Neural progenitor cell (in vitro differentiated cells): ENCODE measurements at regions not wholly inside any gene's neighbourhood (a gene's known extent, or its start where the extent isn't known, plus 50 kb on each side); places are given as distances from the start of the nearest gene placed in this dataset.

Experiments
- DNase-seq: peaks from one replicate; pipeline ENCODE4 v3.0.0-alpha.2; 2016; ENCODE audit warnings: low spot score
- H2AFZ ChIP-seq: fragments of 200-600 bp; sonication (generic); replicated peaks from 2 replicates; pipeline ENCODE4 v1.6.1; 2016; ENCODE audit warnings: antibody characterized with exemption
- H3F3A ChIP-seq: fragments of 200-600 bp; sonication (generic); 2 replicates; pipeline ENCODE4 v1.6.1; 2016; ENCODE audit warnings: antibody characterized with exemption, low read depth
- H3K27ac ChIP-seq: fragments of 200-600 bp; sonication (generic); 2 replicates; pipeline ENCODE4 v1.5.1; 2016; ENCODE audit warnings: mild to moderate bottlenecking
- H3K27me3 ChIP-seq: fragments of 200-600 bp; sonication (generic); 2 replicates; pipeline ENCODE4 v1.6.1; 2016; ENCODE audit warnings: mild to moderate bottlenecking, moderate library complexity
- H3K36me3 ChIP-seq: fragments of 200-600 bp; sonication (generic); 2 replicates; pipeline ENCODE4 v1.5.1; 2016
- H3K4me1 ChIP-seq: fragments of 200-600 bp; sonication (generic); 2 replicates; pipeline ENCODE4 v1.6.1; 2016; ENCODE audit warnings: mixed run types
- H3K4me2 ChIP-seq: fragments of 200-600 bp; sonication (generic); 2 replicates; pipeline ENCODE4 v1.6.1; 2016
- H3K4me3 ChIP-seq: fragments of 200-600 bp; sonication (generic); 2 replicates; pipeline ENCODE4 v1.5.1; 2016
- H3K79me2 ChIP-seq: fragments of 200-600 bp; sonication (generic); 2 replicates; pipeline ENCODE4 v1.6.1; 2016; ENCODE audit warnings: low read depth
- H3K9ac ChIP-seq: fragments of 200-600 bp; sonication (generic); 2 replicates; pipeline ENCODE4 v1.6.1; 2016
- H3K9me3 ChIP-seq: fragments of 200-600 bp; sonication (generic); 2 replicates; pipeline ENCODE4 v1.5.1; 2016; ENCODE audit warnings: low read depth
- H4K20me1 ChIP-seq: fragments of 200-600 bp; sonication (generic); 2 replicates; pipeline ENCODE4 v1.6.1; 2016; ENCODE audit warnings: low read depth
- H3K27ac Mint-ChIP-seq: 3 replicates; pipeline ENCODE4 v1.8.0; 2021; ENCODE audit warnings: mixed read lengths
- H3K27me3 Mint-ChIP-seq: 2 replicates; pipeline ENCODE4 v1.8.0; 2022; ENCODE audit warnings: low read depth, mild to moderate bottlenecking, inconsistent platforms, moderate library complexity, mixed read lengths; ENCODE audit not compliant: insufficient read depth
- H3K36me3 Mint-ChIP-seq: 3 replicates; pipeline ENCODE4 v1.8.0; 2021; ENCODE audit warnings: mixed read lengths
- H3K4me1 Mint-ChIP-seq: 3 replicates; pipeline ENCODE4 v1.8.0; 2021; ENCODE audit warnings: mixed read lengths
- H3K4me3 Mint-ChIP-seq: 3 replicates; pipeline ENCODE4 v1.8.0; 2021; ENCODE audit warnings: mild to moderate bottlenecking, moderate library complexity, mixed read lengths
- H3K9me3 Mint-ChIP-seq: 3 replicates; pipeline ENCODE4 v1.8.0; 2020; ENCODE audit warnings: mixed read lengths
- CTCF ChIP-seq: fragments of 200-600 bp; sonication (generic); IDR thresholded peaks from 2 replicates; pipeline ENCODE4 v1.5.1; 2017; ENCODE audit warnings: antibody characterized with exemption, mild to moderate bottlenecking
- EZH2 ChIP-seq: fragments of 200-600 bp; sonication (generic); IDR thresholded peaks from 2 replicates; pipeline ENCODE4 v1.6.1; 2017; ENCODE audit warnings: antibody characterized with exemption, mild to moderate bottlenecking, moderate library complexity
- EZH2phosphoT487 ChIP-seq: fragments of 200-600 bp; sonication (generic); IDR thresholded peaks from 2 replicates; pipeline ENCODE4 v1.6.1; 2017; ENCODE audit warnings: antibody characterized with exemption

- TF ChIP-seq CTCF (no peak), EZH2 (no peak), EZH2phosphoT487 (no peak)
- H3K36me3 Mint-ChIP-seq: no peaks in the 10 kb centered on the region
- no peak overlapping the region for H3K4me3 ChIP-seq
- H4K20me1 ChIP-seq: peaks cover 31% of the 10 kb centered on the region
- no peaks in the 10 kb centered on the region for H3K4me1 Mint-ChIP-seq
- H3K27me3 ChIP-seq: no peaks in the 10 kb centered on the region
- no peak overlapping the region for H3K27ac Mint-ChIP-seq
- no peak overlapping the region for H2AFZ ChIP-seq
- H3K9ac ChIP-seq: no peak overlapping the region
- no peak overlapping the region for H3K4me2 ChIP-seq
- no peaks in the 10 kb centered on the region for H3K79me2 ChIP-seq
- H3K27ac ChIP-seq: no peak overlapping the region
- H3K27me3 Mint-ChIP-seq: no peaks in the 10 kb centered on the region
- DNase-seq: no peak
- no peaks in the 10 kb centered on the region for H3K9me3 ChIP-seq
- no peaks in the 10 kb centered on the region for H3K36me3 ChIP-seq
- no peak overlapping the region for H3K4me3 Mint-ChIP-seq
- no peaks in the 10 kb centered on the region for H3K9me3 Mint-ChIP-seq
- no peaks in the 10 kb centered on the region for H3K4me1 ChIP-seq
- no peaks in the 10 kb centered on the region for H3F3A ChIP-seq
These were observed 170.1 kb upstream of the GRIP1 start for GRCh38 chr12:66848967-66849366.

- no peak for DNase-seq
- TF ChIP-seq EZH2 (no peak), EZH2phosphoT487 (no peak), CTCF (no peak)
- no peaks in the 10 kb centered on the region for H3K4me1 Mint-ChIP-seq
These were observed 172.3 kb upstream of the GRIP1 start for GRCh38 chr12:66851134-66851533.

GRCh38 chr12:66852091-66852490 lies 173.2 kb upstream of the GRIP1 start:
- no peak overlapping the region for H3K9ac ChIP-seq
- H3K79me2 ChIP-seq: no peaks in the 10 kb centered on the region
- H3K4me1 Mint-ChIP-seq: no peaks in the 10 kb centered on the region
- no peaks in the 10 kb centered on the region for H3K27me3 Mint-ChIP-seq
- H3K4me2 ChIP-seq: no peak overlapping the region
- H3K27me3 ChIP-seq: no peaks in the 10 kb centered on the region
- no peaks in the 10 kb centered on the region for H3K36me3 Mint-ChIP-seq
- no peak for DNase-seq
- H3F3A ChIP-seq: no peaks in the 10 kb centered on the region
- H4K20me1 ChIP-seq: peaks cover 22% of the 10 kb centered on the region
- no peak overlapping the region for H2AFZ ChIP-seq
- no peak for TF ChIP-seq EZH2
- no peak for TF ChIP-seq CTCF
- TF ChIP-seq EZH2phosphoT487: no peak
- H3K9me3 Mint-ChIP-seq: no peaks in the 10 kb centered on the region
- no peaks in the 10 kb centered on the region for H3K36me3 ChIP-seq
- no peaks in the 10 kb centered on the region for H3K4me1 ChIP-seq
- H3K4me3 Mint-ChIP-seq: no peak overlapping the region
- H3K27ac ChIP-seq: no peak overlapping the region
- no peak overlapping the region for H3K4me3 ChIP-seq
- H3K27ac Mint-ChIP-seq: no peak overlapping the region
- no peaks in the 10 kb centered on the region for H3K9me3 ChIP-seq

More at GRCh38 chr12:66851134-66851533, 172.3 kb upstream of the GRIP1 start:
- Histone ChIP-seq H3K36me3 (no peaks in the 10 kb centered on the region), H3K9me3 (no peaks in the 10 kb centered on the region), H3K4me1 (no peaks in the 10 kb centered on the region), H3K4me3 (no peak overlapping the region), H3K4me2 (no peak overlapping the region), H3K79me2 (no peaks in the 10 kb centered on the region), H3F3A (no peaks in the 10 kb centered on the region), H3K27ac (no peak overlapping the region), H2AFZ (no peak overlapping the region), H4K20me1 (peaks cover 28% of the 10 kb centered on the region), H3K27me3 (no peaks in the 10 kb centered on the region), H3K9ac (no peak overlapping the region)
- no peak overlapping the region for H3K4me3 Mint-ChIP-seq
- no peaks in the 10 kb centered on the region for H3K9me3 Mint-ChIP-seq
- H3K36me3 Mint-ChIP-seq: no peaks in the 10 kb centered on the region
- H3K27ac Mint-ChIP-seq: no peak overlapping the region
- no peaks in the 10 kb centered on the region for H3K27me3 Mint-ChIP-seq

- DNase-seq: no peak
- H3K36me3 Mint-ChIP-seq: no peaks in the 10 kb centered on the region
- no peaks in the 10 kb centered on the region for H3K4me1 Mint-ChIP-seq
- no peaks in the 10 kb centered on the region for H3K79me2 ChIP-seq
- no peak overlapping the region for H3K9ac ChIP-seq
- H3F3A ChIP-seq: no peaks in the 10 kb centered on the region
- H3K36me3 ChIP-seq: no peaks in the 10 kb centered on the region
- no peaks in the 10 kb centered on the region for H3K27me3 Mint-ChIP-seq
- no peaks in the 10 kb centered on the region for H3K4me1 ChIP-seq
- TF ChIP-seq CTCF: no peak
- no peak for TF ChIP-seq EZH2
- TF ChIP-seq EZH2phosphoT487: no peak
- H3K4me3 Mint-ChIP-seq: no peak overlapping the region
- H3K27me3 ChIP-seq: no peaks in the 10 kb centered on the region
- no peaks in the 10 kb centered on the region for H3K9me3 Mint-ChIP-seq
- no peak overlapping the region for H3K27ac Mint-ChIP-seq
- H3K4me3 ChIP-seq: no peak overlapping the region
- H3K27ac ChIP-seq: no peak overlapping the region
- no peak overlapping the region for H3K4me2 ChIP-seq
- no peaks in the 10 kb centered on the region for H3K9me3 ChIP-seq
- H2AFZ ChIP-seq: no peak overlapping the region
- H4K20me1 ChIP-seq: peaks cover 22% of the 10 kb centered on the region
These were observed 173.9 kb upstream of the GRIP1 start for GRCh38 chr12:66852765-66853164.
